GM12872 (cell line): ENCODE measurements at regions not wholly inside any gene's neighbourhood (a gene's known extent, or its start where the extent isn't known, plus 50 kb on each side); places are given as distances from the start of the nearest gene placed in this dataset.

Experiments used
- TF ChIP-seq, protein P1 (sequence below): IDR thresholded peaks from 3 replicates; pipeline ENCODE4 v1.5.1; 2011; ENCODE audit warnings: low read depth, mild to moderate bottlenecking, low read length, moderate library complexity; ENCODE audit not compliant: insufficient read depth

DNA sequence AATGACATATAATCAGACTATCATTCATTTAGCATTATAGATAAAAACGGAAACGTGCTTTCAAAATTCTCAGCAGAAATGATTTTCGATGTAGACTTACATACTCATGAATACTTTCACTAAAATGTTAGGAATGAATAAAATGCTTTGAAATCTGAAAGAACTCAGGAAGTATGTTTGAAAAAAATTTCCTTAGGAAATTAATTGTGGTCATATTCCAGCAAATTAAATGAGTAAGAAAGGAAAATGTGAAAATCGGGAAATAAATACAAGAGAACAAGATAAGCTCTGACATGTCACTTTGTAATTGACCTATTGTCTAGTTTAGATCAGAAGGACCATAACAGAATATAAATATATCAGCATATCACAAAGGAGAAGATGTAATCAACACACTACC lies 981.0 kb upstream of the CDH2 start:
- TF ChIP-seq, protein P1, sequence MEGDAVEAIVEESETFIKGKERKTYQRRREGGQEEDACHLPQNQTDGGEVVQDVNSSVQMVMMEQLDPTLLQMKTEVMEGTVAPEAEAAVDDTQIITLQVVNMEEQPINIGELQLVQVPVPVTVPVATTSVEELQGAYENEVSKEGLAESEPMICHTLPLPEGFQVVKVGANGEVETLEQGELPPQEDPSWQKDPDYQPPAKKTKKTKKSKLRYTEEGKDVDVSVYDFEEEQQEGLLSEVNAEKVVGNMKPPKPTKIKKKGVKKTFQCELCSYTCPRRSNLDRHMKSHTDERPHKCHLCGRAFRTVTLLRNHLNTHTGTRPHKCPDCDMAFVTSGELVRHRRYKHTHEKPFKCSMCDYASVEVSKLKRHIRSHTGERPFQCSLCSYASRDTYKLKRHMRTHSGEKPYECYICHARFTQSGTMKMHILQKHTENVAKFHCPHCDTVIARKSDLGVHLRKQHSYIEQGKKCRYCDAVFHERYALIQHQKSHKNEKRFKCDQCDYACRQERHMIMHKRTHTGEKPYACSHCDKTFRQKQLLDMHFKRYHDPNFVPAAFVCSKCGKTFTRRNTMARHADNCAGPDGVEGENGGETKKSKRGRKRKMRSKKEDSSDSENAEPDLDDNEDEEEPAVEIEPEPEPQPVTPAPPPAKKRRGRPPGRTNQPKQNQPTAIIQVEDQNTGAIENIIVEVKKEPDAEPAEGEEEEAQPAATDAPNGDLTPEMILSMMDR, result no peak

DNA sequence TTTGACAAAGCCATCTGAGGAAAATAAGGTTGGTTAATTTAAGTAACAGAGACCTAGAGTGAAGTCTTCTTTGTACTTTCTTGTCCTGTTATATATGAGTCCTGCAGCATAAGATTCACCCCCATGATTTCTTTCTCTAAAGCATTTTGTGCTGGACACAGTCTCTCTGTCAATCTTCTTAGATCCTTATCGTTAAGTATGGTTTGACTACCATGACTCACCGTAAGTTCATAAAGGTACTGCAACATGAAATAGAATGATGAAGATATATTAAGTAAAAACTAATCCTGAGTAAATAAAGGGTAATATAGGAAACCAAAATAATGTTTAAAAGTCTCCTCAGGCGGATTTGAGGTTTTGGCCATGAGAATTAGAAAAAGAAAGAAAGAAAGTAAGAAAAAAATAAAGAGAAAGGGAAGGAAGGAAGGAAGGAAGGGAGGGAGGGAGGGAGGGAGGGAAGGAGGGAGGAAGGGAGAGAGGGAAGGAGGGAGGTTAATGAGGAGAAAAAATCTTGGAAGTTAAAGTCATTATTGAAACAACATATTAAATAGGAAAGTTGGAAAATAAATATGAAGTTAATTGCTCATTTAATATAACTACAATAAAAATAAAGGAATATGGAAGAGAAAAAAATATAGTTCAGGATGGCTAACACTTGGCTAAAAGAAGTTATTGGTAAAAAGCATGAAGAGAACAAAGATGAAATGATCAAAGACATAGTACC lies 980.3 kb upstream of the CDH2 start:
- TF ChIP-seq, protein P1, result no peak

DNA sequence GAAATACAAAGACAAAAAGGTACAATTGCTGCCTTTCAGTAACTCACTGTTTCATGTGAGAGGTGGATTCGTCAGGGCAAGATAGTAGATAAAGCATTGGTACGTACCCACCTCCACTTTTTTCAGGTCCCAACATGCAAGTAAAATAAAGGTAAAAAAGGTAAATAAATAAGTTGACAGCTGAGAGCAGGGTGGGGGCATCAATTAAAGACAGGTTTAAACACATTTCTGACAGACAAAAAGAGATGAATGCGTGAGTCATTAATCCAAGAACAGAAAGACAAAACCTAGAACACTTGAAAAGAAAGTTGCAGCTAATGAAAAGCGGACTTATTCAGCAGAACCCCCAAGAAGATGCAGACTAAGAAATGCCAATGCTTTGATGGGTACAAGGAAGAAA lies 979.6 kb upstream of the CDH2 start:
- TF ChIP-seq, protein P1, result no peak

DNA sequence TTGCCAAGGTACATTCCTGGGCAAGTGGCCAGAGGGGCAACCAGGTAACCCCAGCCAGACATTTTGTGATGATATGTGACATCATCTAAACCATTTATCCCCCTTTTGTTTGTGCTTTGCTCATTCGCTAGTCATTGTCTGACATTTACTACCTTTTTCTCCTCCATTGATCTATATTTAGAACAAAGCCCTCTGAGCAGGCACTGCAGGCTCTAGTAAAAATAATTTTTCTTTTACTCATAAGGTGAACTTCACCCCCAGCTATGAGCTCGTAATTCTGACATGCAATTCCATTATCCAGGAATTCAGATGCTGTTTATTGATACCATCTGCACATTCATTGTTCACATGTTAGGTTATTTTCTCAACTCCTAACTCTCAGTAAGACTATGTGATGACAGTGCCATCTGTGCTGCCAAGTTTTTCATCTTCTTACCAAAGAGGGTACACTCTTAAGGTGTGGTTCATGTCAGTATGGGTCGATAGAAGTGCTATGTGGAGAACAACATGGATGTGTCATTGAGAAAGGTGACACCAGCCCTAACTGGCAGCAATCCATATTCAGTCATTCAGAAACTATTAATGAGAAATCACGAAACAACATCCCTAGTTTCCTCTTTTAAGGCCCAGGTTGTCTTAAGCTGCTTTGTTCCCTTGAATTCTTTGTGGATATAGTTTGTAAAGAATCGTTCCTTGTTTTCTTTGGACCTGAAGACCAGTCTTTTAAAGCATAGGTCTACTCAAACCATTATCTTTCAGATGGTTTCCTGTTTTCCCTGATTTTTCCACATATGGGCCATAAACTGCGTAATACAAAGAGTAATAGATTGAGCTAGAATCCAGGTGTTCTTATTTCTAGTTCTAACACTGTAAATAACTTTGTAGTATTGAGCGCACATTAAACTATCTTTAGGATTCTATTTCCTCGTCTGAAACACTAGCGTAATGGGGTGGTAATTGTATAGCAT lies 978.1 kb upstream of the CDH2 start:
- TF ChIP-seq, protein P1, result no peak

DNA sequence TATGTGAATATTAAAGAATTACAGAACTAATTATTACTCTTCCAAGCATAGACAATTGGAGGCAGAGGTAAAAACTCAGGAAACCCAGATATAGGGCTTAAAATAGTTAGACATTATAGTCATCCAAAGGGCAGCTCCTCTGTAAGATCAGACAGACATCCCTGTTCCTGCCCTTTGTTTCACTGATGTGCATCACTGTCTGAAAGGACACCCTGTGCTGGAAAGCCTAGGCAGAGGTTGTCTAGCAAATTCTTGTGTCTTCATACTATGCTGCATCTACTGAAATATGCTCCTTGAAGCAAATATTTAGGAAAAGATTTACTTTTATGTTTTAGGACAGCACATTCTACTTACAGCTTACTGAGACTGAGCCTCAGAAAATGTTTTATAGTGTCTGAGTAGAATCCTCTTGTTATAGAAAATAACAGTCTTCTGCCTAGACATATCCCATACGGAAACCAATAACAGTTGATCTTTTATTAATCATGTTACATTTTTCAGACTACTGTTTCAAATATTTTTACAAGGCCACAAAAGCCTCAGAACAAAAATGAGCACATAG lies 977.3 kb upstream of the CDH2 start:
- TF ChIP-seq, protein P1, result no peak

DNA sequence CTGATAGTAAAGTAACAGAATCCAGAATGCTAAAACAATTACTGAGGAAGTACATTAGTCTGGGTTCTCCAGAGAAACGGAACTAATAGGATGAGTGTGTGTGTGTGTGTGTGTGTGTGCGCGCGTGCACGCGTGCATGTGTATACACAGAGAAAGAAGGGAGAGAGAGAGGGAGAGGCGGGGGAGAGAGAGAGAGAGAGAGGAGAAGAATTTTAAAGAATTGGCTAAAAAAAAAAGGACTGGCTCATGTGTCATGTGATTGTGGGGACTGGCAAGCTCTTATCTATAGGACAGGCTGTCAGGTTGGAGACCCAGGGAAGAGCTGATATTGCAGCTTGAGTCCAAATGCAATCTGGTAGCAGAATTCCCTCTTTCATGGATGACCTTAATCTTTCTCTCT lies 976.2 kb upstream of the CDH2 start:
- TF ChIP-seq, protein P1, result no peak

DNA sequence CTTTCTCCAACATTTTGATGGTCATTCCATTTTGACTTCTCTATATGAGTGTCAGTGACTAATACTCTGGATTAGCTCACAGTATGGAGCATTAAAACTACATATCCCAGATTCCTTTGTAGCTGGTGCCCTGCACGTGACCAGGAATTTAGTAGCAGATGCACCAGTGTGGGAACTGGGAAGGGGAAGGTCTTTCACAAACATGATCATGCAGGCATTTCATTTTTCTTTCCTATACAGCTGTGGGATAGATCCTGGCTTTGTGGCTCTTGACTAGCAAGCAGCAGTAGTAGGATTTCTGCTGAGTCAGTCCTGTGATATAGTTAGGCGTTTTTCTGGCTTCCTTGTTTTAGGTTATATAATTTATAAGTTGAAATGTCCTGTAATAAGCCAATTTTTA lies 971.0 kb upstream of the CDH2 start:
- TF ChIP-seq, protein P1, result no peak
